Stimulated activated CD8-positive, alpha-beta memory T cell treated with anti-CD3 and anti-CD28 coated beads, Interleukin-15, amount 100 ng/mL, for 24 hours (primary cell): ENCODE measurements at regions not wholly inside any gene's neighbourhood (a gene's known extent, or its start where the extent isn't known, plus 50 kb on each side); places are given as distances from the start of the nearest gene placed in this dataset.
"Not testable (repeated sequence)": the region's sequence is repeated elsewhere in the genome, so short reads cannot be mapped to it uniquely, and the experiment has no call there.

Experiments
- DNase-seq: peaks from one replicate; pipeline ENCODE4 v3.0.0-alpha.2; 2020; ENCODE audit warnings: low read depth

- no peak for DNase-seq
Observed at GRCh38 chr2:17362956-17363355, 155.3 kb downstream of the RAD51AP2 start.

- no peak for DNase-seq
Observed at GRCh38 chr2:17355608-17356329, 162.5 kb downstream of the RAD51AP2 start.

GRCh38 chr2:17353263-17353662 lies 165.0 kb downstream of the RAD51AP2 start:
- no peak for DNase-seq

GRCh38 chr2:17342692-17343091 lies 175.5 kb downstream of the RAD51AP2 start:
- not testable (repeated sequence) for DNase-seq

- DNase-seq = no peak
Observed at GRCh38 chr2:17337507-17337906, 180.7 kb downstream of the RAD51AP2 start.

- DNase-seq = no peak
Observed at GRCh38 chr2:17336458-17336857, 181.8 kb downstream of the RAD51AP2 start.

- DNase-seq = no peak
Observed at GRCh38 chr2:17334300-17334699, 183.9 kb downstream of the RAD51AP2 start.

- no peak for DNase-seq
Observed at GRCh38 chr2:17331636-17332035, 186.6 kb downstream of the RAD51AP2 start.

- no peak for DNase-seq
Observed at GRCh38 chr2:17328161-17328560, 190.1 kb downstream of the RAD51AP2 start.

GRCh38 chr2:17327649-17328048 lies 190.6 kb downstream of the RAD51AP2 start:
- DNase-seq = no peak

- DNase-seq = no peak
Observed at GRCh38 chr2:17326717-17327116, 191.5 kb downstream of the RAD51AP2 start.

- no peak for DNase-seq
Observed at GRCh38 chr2:17323697-17324096, 194.5 kb downstream of the RAD51AP2 start.

GRCh38 chr2:17322461-17322860 lies 195.8 kb downstream of the RAD51AP2 start:
- DNase-seq = no peak

- DNase-seq = no peak
Observed at GRCh38 chr2:17319090-17319489, 199.2 kb downstream of the RAD51AP2 start.

- DNase-seq = no peak
Observed at GRCh38 chr2:17318013-17318412, 200.2 kb downstream of the RAD51AP2 start.

GRCh38 chr2:17317439-17317976 lies 200.7 kb downstream of the RAD51AP2 start:
- DNase-seq = no peak

GRCh38 chr2:17313261-17313660 lies 205.0 kb downstream of the RAD51AP2 start:
- DNase-seq = no peak

GRCh38 chr2:17311771-17312511 lies 206.3 kb downstream of the RAD51AP2 start:
- no peak for DNase-seq

GRCh38 chr2:17311106-17311619 lies 207.1 kb downstream of the RAD51AP2 start:
- no peak for DNase-seq

- DNase-seq = no peak
Observed at GRCh38 chr2:17309741-17310339, 208.4 kb downstream of the RAD51AP2 start.

GRCh38 chr2:17309181-17309580 lies 209.1 kb downstream of the RAD51AP2 start:
- DNase-seq = no peak

GRCh38 chr2:17306706-17307105 lies 211.5 kb downstream of the RAD51AP2 start:
- no peak for DNase-seq

GRCh38 chr2:17306219-17306618 lies 212.0 kb downstream of the RAD51AP2 start:
- DNase-seq = no peak
